H1 (cell line): ENCODE measurements at regions not wholly inside any gene's neighbourhood (a gene's known extent, or its start where the extent isn't known, plus 50 kb on each side); places are given as distances from the start of the nearest gene placed in this dataset.

Source experiments
- CTCF ChIA-PET: fragments of 300-600 bp; sonication (Branson Sonifier 250); formaldehyde crosslinking; loops from one replicate; lab custom pipeline; 2021; ENCODE audit not compliant: partially characterized antibody; lab: Charles Lee
- POLR2A ChIA-PET: fragments of 300-600 bp; sonication (Branson Sonifier 250); formaldehyde crosslinking; loops from one replicate; lab custom pipeline; 2021; ENCODE audit warnings: inconsistent platforms; ENCODE audit not compliant: partially characterized antibody; lab: Charles Lee
- DNase-seq, 2 experiments: peaks; one replicate each; pipeline versions ENCODE4 v3.0.0 to v3.0.0-alpha.2; 2010 to 2022; ENCODE audit warnings: low spot score in 2 of 2, low read depth in 1 of 2, mixed read lengths in 1 of 2
- FAIRE-seq: peaks from 2 replicates; lab custom pipeline; 2011; peaks lifted over from hg19 to GRCh38; lab: Jason Lieb, UNC
- H2AFZ ChIP-seq: 2 replicates; pipeline ENCODE4 v1.8.1; 2012; ENCODE audit warnings: low read length, inconsistent platforms
- H2AK5ac ChIP-seq: 2 replicates; pipeline ENCODE4 v1.6.1; 2013; ENCODE audit warnings: low read depth, low read length
- H2BK120ac ChIP-seq: replicated peaks from 2 replicates; pipeline ENCODE3; 2013; ENCODE audit warnings: low read depth, low read length, inconsistent platforms
- H2BK12ac ChIP-seq: 2 replicates; pipeline ENCODE4 v1.6.1; 2013; ENCODE audit warnings: low read depth, low read length
- H2BK15ac ChIP-seq: 2 replicates; pipeline ENCODE4 v1.6.1; 2013; ENCODE audit warnings: low read length
- H2BK20ac ChIP-seq: 2 replicates; pipeline ENCODE4 v1.6.1; 2013; ENCODE audit warnings: low read length
- H2BK5ac ChIP-seq: 2 replicates; pipeline ENCODE4 v1.6.1; 2013; ENCODE audit warnings: low read depth, low read length
- H3K14ac ChIP-seq: 2 replicates; pipeline ENCODE4 v1.6.1; 2013; ENCODE audit warnings: inconsistent platforms; ENCODE audit not compliant: insufficient read length
- H3K18ac ChIP-seq: 2 replicates; pipeline ENCODE4 v1.6.1; 2013; ENCODE audit warnings: low read length; ENCODE audit errors: extremely low read depth
- H3K23ac ChIP-seq: 2 replicates; pipeline ENCODE4 v1.6.1; 2013; ENCODE audit warnings: inconsistent platforms; ENCODE audit not compliant: insufficient read length
- H3K23me2 ChIP-seq: 2 replicates; pipeline ENCODE4 v1.6.1; 2013; ENCODE audit warnings: low read depth, low read length
- H3K27ac ChIP-seq: 2 replicates; pipeline ENCODE4 v1.6.1; 2011; ENCODE audit warnings: low read depth, low read length, inconsistent platforms
- H3K27me3 ChIP-seq, 4 experiments: replicated peaks in 1 of 4; 1 replicate in 1 of 4; 2 replicates in 3 of 4; pipeline versions ENCODE4 v1.6.1 to v1.8.1; 2011 to 2013; ENCODE audit warnings: low read length in 3 of 4, mild to moderate bottlenecking in 3 of 4, inconsistent platforms in 2 of 4, mixed read lengths in 2 of 4, moderate library complexity in 1 of 4; ENCODE audit not compliant: control insufficient read depth in 3 of 4, insufficient read depth in 3 of 4; ENCODE audit errors: extremely low read depth in 1 of 4
- H3K36me3 ChIP-seq, 4 experiments: 2 replicates each; pipeline versions ENCODE4 v1.6.1 to v1.8.1; 2011 to 2013; ENCODE audit warnings: mild to moderate bottlenecking in 4 of 4, low read length in 3 of 4, moderate library complexity in 2 of 4, control low read depth in 1 of 4, inconsistent platforms in 1 of 4; ENCODE audit not compliant: insufficient read depth in 4 of 4, control insufficient read depth in 2 of 4
- H3K4ac ChIP-seq: replicated peaks from 2 replicates; pipeline ENCODE3; 2013; ENCODE audit warnings: low read length, low read depth, mixed read lengths, inconsistent platforms; ENCODE audit not compliant: insufficient read length
- H3K4me1 ChIP-seq, 4 experiments: replicated peaks in 1 of 4; 1 replicate in 1 of 4; 2 replicates in 3 of 4; pipeline versions ENCODE4 v1.6.1 to v1.8.1; 2011 to 2013; ENCODE audit warnings: low read length in 3 of 4, inconsistent platforms in 2 of 4, mixed read lengths in 1 of 4; ENCODE audit not compliant: insufficient read depth in 4 of 4, control insufficient read depth in 3 of 4
- H3K4me2 ChIP-seq, 2 experiments: 2 replicates each; pipeline versions ENCODE4 v1.6.1 to v1.8.1; 2011 to 2013; ENCODE audit warnings: low read depth in 2 of 2, low read length in 2 of 2, control low read depth in 1 of 2, inconsistent platforms in 1 of 2, mild to moderate bottlenecking in 1 of 2; ENCODE audit not compliant: insufficient read depth in 1 of 2
- H3K4me3 ChIP-seq, 4 experiments: fragments of 200-600, 300-600 bp in 1 of 4; sonication (generic), shearing (Covaris generic), sonication (Bioruptor Twin) in 1 of 4; 2 replicates each; pipeline versions ENCODE4 v1.5.1 to v1.8.1; 2011 to 2016; ENCODE audit warnings: low read length in 4 of 4, low read depth in 3 of 4, control low read depth in 2 of 4, inconsistent platforms in 2 of 4, mild to moderate bottlenecking in 2 of 4, mixed read lengths in 1 of 4, moderate library complexity in 1 of 4; ENCODE audit not compliant: insufficient read depth in 2 of 4; ENCODE audit errors: extremely low read depth in 1 of 4
- H3K56ac ChIP-seq: replicated peaks from 2 replicates; pipeline ENCODE3; 2013; ENCODE audit warnings: low read depth, mild to moderate bottlenecking, mixed read lengths, low read length, inconsistent platforms; ENCODE audit not compliant: insufficient read length
- H3K79me1 ChIP-seq: 2 replicates; pipeline ENCODE4 v1.6.1; 2013; ENCODE audit warnings: low read depth, low read length, control low read depth
- H3K79me2 ChIP-seq, 2 experiments: 2 replicates each; pipeline versions ENCODE4 v1.6.1 to v1.8.1; 2012 to 2013; ENCODE audit warnings: low read length in 2 of 2, mild to moderate bottlenecking in 2 of 2, inconsistent platforms in 1 of 2; ENCODE audit not compliant: insufficient read depth in 2 of 2, control insufficient read depth in 1 of 2
- H3K9ac ChIP-seq, 4 experiments: replicated peaks in 1 of 4; 1 replicate in 1 of 4; 2 replicates in 3 of 4; pipeline versions ENCODE4 v1.6.1 to v1.8.1; 2011 to 2013; ENCODE audit warnings: low read depth in 3 of 4, low read length in 3 of 4, control low read depth in 2 of 4, mild to moderate bottlenecking in 2 of 4, moderate library complexity in 2 of 4, inconsistent platforms in 1 of 4; ENCODE audit errors: extremely low read depth in 1 of 4
- H3K9me3 ChIP-seq, 2 experiments: 2 replicates each; pipeline versions ENCODE4 v1.6.1 to v1.8.1; 2012 to 2013; ENCODE audit warnings: mild to moderate bottlenecking in 2 of 2, moderate library complexity in 2 of 2, control low read depth in 1 of 2, inconsistent platforms in 1 of 2, low read depth in 1 of 2, low read length in 1 of 2, mixed read lengths in 1 of 2; ENCODE audit not compliant: insufficient read depth in 2 of 2
- H4K20me1 ChIP-seq, 2 experiments: replicated peaks in 1 of 2; 2 replicates each; pipeline versions ENCODE3 to v1.8.1; 2011 to 2013; ENCODE audit warnings: inconsistent platforms in 2 of 2, low read length in 2 of 2, mild to moderate bottlenecking in 1 of 2; ENCODE audit not compliant: insufficient read depth in 2 of 2, control insufficient read depth in 1 of 2
- H4K5ac ChIP-seq: 2 replicates; pipeline ENCODE4 v1.6.1; 2013; ENCODE audit warnings: low read length, low read depth, mixed read lengths, inconsistent platforms; ENCODE audit not compliant: insufficient read length
- H4K8ac ChIP-seq: 2 replicates; pipeline ENCODE4 v1.8.0; 2013; ENCODE audit warnings: mild to moderate bottlenecking, moderate library complexity, low read length, inconsistent platforms; ENCODE audit not compliant: insufficient read depth; ENCODE audit errors: extremely low read depth
- H4K91ac ChIP-seq: replicated peaks from 2 replicates; pipeline ENCODE3; 2013; ENCODE audit warnings: low read length, mixed read lengths, inconsistent platforms; ENCODE audit not compliant: insufficient read length
- KDM1A ChIP-seq: fragments of 200-600, 300-600 bp; sonication (generic); IDR thresholded peaks from 2 replicates; pipeline ENCODE4 v1.7.1; 2016; ENCODE audit warnings: mild to moderate bottlenecking, low read length, borderline replicate concordance
- MAFK ChIP-seq: IDR thresholded peaks from 2 replicates; pipeline ENCODE4 v1.6.1; 2012; ENCODE audit warnings: low read depth, mild to moderate bottlenecking, improper control_type of control experiment, low read length
- SIN3A ChIP-seq, 2 experiments: IDR thresholded peaks in 1 of 2; conservative IDR thresholded peaks in 1 of 2; 2 replicates each; pipeline ENCODE4 v1.6.1; 2011 to 2012; ENCODE audit warnings: low read length in 2 of 2, improper control_type of control experiment in 1 of 2, low read depth in 1 of 2, mild to moderate bottlenecking in 1 of 2
- WGBS, 2 experiments: shearing (Covaris generic) in 1 of 2; methylation state at CpG; one replicate each; pipeline versions ENCODE4 v1.1.6 to v1.1.7; 2013 to 2015; ENCODE audit warnings: low lambda C conversion rate in 2 of 2, mixed read lengths in 2 of 2, inconsistent platforms in 1 of 2, low coverage in 1 of 2, missing lambda C conversion rate in 1 of 2; ENCODE audit not compliant: insufficient replicate concordance in 2 of 2, insufficient coverage in 1 of 2, insufficient read length in 1 of 2; ENCODE audit errors: extremely low coverage in 1 of 2, missing lambda C conversion rate in 1 of 2; 5-methylcytosine and 5-hydroxymethylcytosine counted together

DNA sequence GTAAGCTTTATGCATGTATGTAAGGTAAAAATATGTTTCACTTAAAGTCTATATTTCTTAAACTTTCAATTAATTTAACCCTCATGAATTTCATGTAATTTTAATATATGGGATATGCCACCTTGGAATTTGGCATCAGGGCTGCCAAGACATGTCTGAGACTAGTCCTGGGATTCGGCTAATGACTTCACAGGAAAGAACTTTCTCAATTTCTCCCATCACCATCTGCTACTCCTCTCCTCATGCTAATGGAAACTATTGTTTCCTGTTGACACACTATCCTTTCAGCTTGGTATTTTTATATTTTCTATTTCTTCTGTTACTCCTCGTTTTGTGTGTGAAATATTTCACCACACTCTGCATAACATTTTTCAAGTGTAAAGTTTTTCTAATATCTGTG, 205.9 kb downstream of the ARL4A start:
- Histone ChIP-seq H3K36me3 (no peaks in the 10 kb centered on the region; a peak in 1 of 8 replicates), H3K4me3 (no peak overlapping the region), H2AFZ (no peak overlapping the region), H2BK120ac (no peak overlapping the region), H3K9me3 (no peaks in the 10 kb centered on the region), H3K23me2 (no peaks in the 10 kb centered on the region), H4K5ac (no peak overlapping the region), H2BK15ac (no peak overlapping the region), H3K4me1 (0 out of 7 replicates have a peak, but pooled peaks cover 0 to 3% (median 0%) of the 10 kb centered on the region in 4 experiments), H4K91ac (no peak overlapping the region), H3K56ac (no peak overlapping the region), H3K27ac (no peak overlapping the region), H3K79me2 (no peaks in the 10 kb centered on the region), H3K4ac (no peak overlapping the region), H3K79me1 (no peaks in the 10 kb centered on the region), H4K8ac (no peak overlapping the region), H3K18ac (no peak overlapping the region), H2BK20ac (no peak overlapping the region), H2BK5ac (no peak overlapping the region), H3K27me3 (no peaks in the 10 kb centered on the region), H3K9ac (no peak overlapping the region), H3K14ac (no peak overlapping the region), H3K4me2 (no peak overlapping the region), H3K23ac (no peak overlapping the region), H4K20me1 (no peaks in the 10 kb centered on the region), H2AK5ac (no peak overlapping the region), H2BK12ac (no peak overlapping the region)
- DNase-seq (no peak), FAIRE-seq (no peak)
- no peak for TF ChIP-seq SIN3A (conservative IDR thresholded peaks at IDR 0.05 in 1 of 2, IDR thresholded peaks at IDR 0.05 in 1 of 2; ENCODE audit: low read depth in 1 of 2, low read length in 2 of 2)
- TF ChIP-seq MAFK: no peak
- no peak for TF ChIP-seq KDM1A
- POLR2A ChIA-PET: no interaction called here
- 82% methylated on average over 2 of the region's 2 CpGs; no CpG with 5 or more reads in 1 of the 2 experiments for WGBS, 2 experiments
- CTCF ChIA-PET: no interaction called here
